ENCODE measurements at regions not wholly inside any gene's neighbourhood (a gene's known extent, or its start where the extent isn't known, plus 50 kb on each side); places are given as distances from the start of the nearest gene placed in this dataset.

GRCh38 chr13:99063952-99064351 lies 86.1 kb upstream of the DOCK9 start:
- intact Hi-C loops (cut with DNase I; ENCODE audit: low total_unique reads), result no loop called here
- DNase-seq (ENCODE audit: low spot score in 2 of 2), result no peak
- TF ChIP-seq POLR2A (IDR thresholded peaks at IDR 0.05), result no peak
- TF ChIP-seq CTCF (IDR thresholded peaks at IDR 0.05), result no peak
- TF ChIP-seq POLR2AphosphoS5 (IDR thresholded peaks at IDR 0.05), result no peak
- Histone ChIP-seq H3K4me3 (no peak overlapping the region), H3K36me3 (no peaks in the 10 kb centered on the region), H3K27me3 (no peaks in the 10 kb centered on the region), H3K27ac (no peak overlapping the region), H3K9me3 (no peaks in the 10 kb centered on the region), H3K4me1 (no peaks in the 10 kb centered on the region)

- H3K27ac ChIP-seq, result no peak overlapping the region
- TF ChIP-seq CTCF (IDR thresholded peaks at IDR 0.05) (no peak), POLR2AphosphoS5 (IDR thresholded peaks at IDR 0.05) (no peak), POLR2A (IDR thresholded peaks at IDR 0.05) (no peak)
- no peak for DNase-seq (ENCODE audit: low spot score in 2 of 2)
- no peaks in the 10 kb centered on the region for H3K4me1 ChIP-seq
- no peaks in the 10 kb centered on the region for H3K27me3 ChIP-seq
- H3K4me3 ChIP-seq, result no peak overlapping the region
- intact Hi-C loops (cut with DNase I; ENCODE audit: low total_unique reads), result no loop called here
- no peaks in the 10 kb centered on the region for H3K36me3 ChIP-seq
- H3K9me3 ChIP-seq, result no peaks in the 10 kb centered on the region
Measured at GRCh38 chr13:99064624-99065234, 86.9 kb upstream of the DOCK9 start.

GRCh38 chr13:99065235-99066015 lies 87.6 kb upstream of the DOCK9 start:
- intact Hi-C loops (cut with DNase I; ENCODE audit: low total_unique reads), result no loop called here
- Histone ChIP-seq H3K27ac (no peak overlapping the region), H3K27me3 (no peaks in the 10 kb centered on the region), H3K4me1 (no peaks in the 10 kb centered on the region), H3K4me3 (no peak overlapping the region), H3K9me3 (no peaks in the 10 kb centered on the region), H3K36me3 (no peaks in the 10 kb centered on the region)
- TF ChIP-seq POLR2A (IDR thresholded peaks at IDR 0.05) (no peak), CTCF (IDR thresholded peaks at IDR 0.05) (no peak), POLR2AphosphoS5 (IDR thresholded peaks at IDR 0.05) (no peak)
- no peak for DNase-seq (ENCODE audit: low spot score in 2 of 2)

- Histone ChIP-seq H3K27ac (no peak overlapping the region), H3K27me3 (no peaks in the 10 kb centered on the region), H3K4me3 (no peak overlapping the region), H3K36me3 (no peaks in the 10 kb centered on the region), H3K9me3 (no peaks in the 10 kb centered on the region), H3K4me1 (no peaks in the 10 kb centered on the region)
- no peak for TF ChIP-seq POLR2AphosphoS5 (IDR thresholded peaks at IDR 0.05)
- TF ChIP-seq CTCF (IDR thresholded peaks at IDR 0.05), result no peak
- TF ChIP-seq POLR2A (IDR thresholded peaks at IDR 0.05), result no peak
- DNase-seq (ENCODE audit: low spot score in 2 of 2), result no peak
- intact Hi-C loops (cut with DNase I; ENCODE audit: low total_unique reads), result no loop called here
Measured at GRCh38 chr13:99066219-99066618, 88.4 kb upstream of the DOCK9 start.

- Histone ChIP-seq H3K27ac (no peak overlapping the region), H3K36me3 (no peaks in the 10 kb centered on the region), H3K27me3 (no peaks in the 10 kb centered on the region), H3K4me1 (no peaks in the 10 kb centered on the region), H3K4me3 (no peak overlapping the region), H3K9me3 (no peaks in the 10 kb centered on the region)
- TF ChIP-seq POLR2A (IDR thresholded peaks at IDR 0.05) (no peak), POLR2AphosphoS5 (IDR thresholded peaks at IDR 0.05) (no peak), CTCF (IDR thresholded peaks at IDR 0.05) (no peak)
- intact Hi-C loops (cut with DNase I; ENCODE audit: low total_unique reads), result no loop called here
- no peak for DNase-seq (ENCODE audit: low spot score in 2 of 2)
Measured at GRCh38 chr13:99067159-99067985, 89.5 kb upstream of the DOCK9 start.

Measured in breast epithelium (tissue), 4 donors.